IPS-NIHi7 (cell line): ENCODE measurements at regions not wholly inside any gene's neighbourhood (a gene's known extent, or its start where the extent isn't known, plus 50 kb on each side); places are given as distances from the start of the nearest gene placed in this dataset.
A peak's percentile ranks its signal among the peaks of the same experiment; 100 is the strongest.
"Not testable (repeated sequence)": the region's sequence is repeated elsewhere in the genome, so short reads cannot be mapped to it uniquely, and the experiment has no call there.

Experiments
- DNase-seq: peaks from one replicate; pipeline ENCODE4 v3.0.0; 2012; ENCODE audit warnings: mixed read lengths; ENCODE audit errors: extremely low spot score

- DNase-seq: no peak
These were observed 167.8 kb downstream of the ALG10 start for GRCh38 chr12:34190054-34190453.

GRCh38 chr12:34198924-34199323, 176.6 kb downstream of the ALG10 start:
- no peak for DNase-seq

- no peak for DNase-seq
These were observed 181.7 kb downstream of the ALG10 start for GRCh38 chr12:34203866-34204620.

- no peak for DNase-seq
These were observed 182.6 kb downstream of the ALG10 start for GRCh38 chr12:34204830-34205285.

GRCh38 chr12:34205401-34205800, 183.1 kb downstream of the ALG10 start:
- no peak for DNase-seq

- no peak for DNase-seq
These were observed 183.9 kb downstream of the ALG10 start for GRCh38 chr12:34206061-34206785.

GRCh38 chr12:34207858-34208257, 185.6 kb downstream of the ALG10 start:
- no peak for DNase-seq

GRCh38 chr12:34208331-34209258, 186.3 kb downstream of the ALG10 start:
- DNase-seq: no peak

GRCh38 chr12:34209259-34209835, 187.1 kb downstream of the ALG10 start:
- DNase-seq: no peak

- no peak for DNase-seq
These were observed 187.9 kb downstream of the ALG10 start for GRCh38 chr12:34210183-34210582.

- DNase-seq: no peak
These were observed 188.6 kb downstream of the ALG10 start for GRCh38 chr12:34210689-34211530.

- no peak for DNase-seq
These were observed 190.4 kb downstream of the ALG10 start for GRCh38 chr12:34212651-34213050.

- DNase-seq: no peak
These were observed 191.7 kb downstream of the ALG10 start for GRCh38 chr12:34214011-34214410.

- DNase-seq: no peak
These were observed 193.1 kb downstream of the ALG10 start for GRCh38 chr12:34215213-34215892.

- no peak for DNase-seq
These were observed 193.6 kb downstream of the ALG10 start for GRCh38 chr12:34215893-34216285.

- DNase-seq: no peak
These were observed 195.4 kb downstream of the ALG10 start for GRCh38 chr12:34217660-34218059.

- DNase-seq: peak; percentile 40
These were observed 196.1 kb downstream of the ALG10 start for GRCh38 chr12:34218193-34219045.

- DNase-seq: no peak
These were observed 196.9 kb downstream of the ALG10 start for GRCh38 chr12:34219046-34219770.

- DNase-seq: not testable (repeated sequence)
These were observed 197.8 kb downstream of the ALG10 start for GRCh38 chr12:34220079-34220478.
